MM.1S (cell line): ENCODE measurements at regions not wholly inside any gene's neighbourhood (a gene's known extent, or its start where the extent isn't known, plus 50 kb on each side); places are given as distances from the start of the nearest gene placed in this dataset.

Experiments
- DNase-seq: peaks from one replicate; pipeline ENCODE4 v3.0.0-alpha.2; 2015
- H2AFZ ChIP-seq: fragments of 300-600 bp; sonication (generic); 2 replicates; pipeline ENCODE4 v1.6.0; 2016; ENCODE audit warnings: antibody characterized with exemption, low read length
- H3F3A ChIP-seq: fragments of 300-600 bp; sonication (generic); 2 replicates; pipeline ENCODE4 v1.6.1; 2016; ENCODE audit warnings: mild to moderate bottlenecking, antibody characterized with exemption, low read length, moderate library complexity, mixed read lengths; ENCODE audit not compliant: insufficient read depth
- H3K27ac ChIP-seq: fragments of 300-600 bp; sonication (generic); 2 replicates; pipeline ENCODE4 v1.5.1; 2016; ENCODE audit warnings: mild to moderate bottlenecking, low read length
- H3K27me3 ChIP-seq: fragments of 300-600 bp; sonication (generic); replicated peaks from 2 replicates; pipeline ENCODE4 v1.6.0; 2016; ENCODE audit warnings: low read length; ENCODE audit not compliant: insufficient read depth
- H3K36me3 ChIP-seq: fragments of 300-600 bp; sonication (generic); replicated peaks from 2 replicates; pipeline ENCODE4 v1.6.1; 2016; ENCODE audit warnings: mild to moderate bottlenecking, low read length, mixed read lengths; ENCODE audit not compliant: insufficient read depth
- H3K4me1 ChIP-seq: fragments of 300-600 bp; sonication (generic); 2 replicates; pipeline ENCODE4 v1.6.1; 2016; ENCODE audit warnings: low read length, mixed read lengths
- H3K4me2 ChIP-seq: fragments of 300-600 bp; sonication (generic); 2 replicates; pipeline ENCODE4 v1.6.0; 2016; ENCODE audit warnings: low read depth, low read length
- H3K4me3 ChIP-seq: fragments of 300-600 bp; sonication (generic); 2 replicates; pipeline ENCODE4 v1.5.1; 2016; ENCODE audit warnings: low read length, mixed read lengths
- H3K79me2 ChIP-seq: fragments of 300-600 bp; sonication (generic); 2 replicates; pipeline ENCODE4 v1.6.1; 2016; ENCODE audit warnings: mixed run types, low read length, mixed read lengths
- H3K9ac ChIP-seq: fragments of 300-600 bp; sonication (generic); 2 replicates; pipeline ENCODE4 v1.6.1; 2016; ENCODE audit warnings: low read length, mixed read lengths
- H3K9me2 ChIP-seq: fragments of 300-600 bp; sonication (generic); replicated peaks from 2 replicates; pipeline ENCODE4 v1.6.1; 2016; ENCODE audit warnings: mild to moderate bottlenecking, low read length, mixed read lengths; ENCODE audit not compliant: insufficient read depth
- H3K9me3 ChIP-seq: fragments of 300-600 bp; sonication (generic); replicated peaks from 2 replicates; pipeline ENCODE4 v1.6.1; 2016; ENCODE audit warnings: mild to moderate bottlenecking, low read length, mixed read lengths; ENCODE audit not compliant: insufficient read depth
- H4K20me1 ChIP-seq: fragments of 300-600 bp; sonication (generic); 2 replicates; pipeline ENCODE4 v1.6.1; 2016; ENCODE audit warnings: mild to moderate bottlenecking, low read length, moderate library complexity, mixed read lengths; ENCODE audit not compliant: insufficient read depth
- CTCF ChIP-seq: fragments of 300-600 bp; sonication (generic); IDR thresholded peaks from 2 replicates; pipeline ENCODE4 v1.5.1; 2016; ENCODE audit warnings: antibody characterized with exemption, low read length, mixed read lengths
- EZH2 ChIP-seq: fragments of 300-600 bp; sonication (generic); optimal IDR thresholded peaks from 2 replicates; pipeline ENCODE3; 2017; ENCODE audit warnings: low read depth, mild to moderate bottlenecking, antibody characterized with exemption, low read length, mixed read lengths
- EZH2phosphoT487 ChIP-seq: fragments of 300-600 bp; sonication (generic); IDR thresholded peaks from 2 replicates; pipeline ENCODE4 v1.6.1; 2018; ENCODE audit warnings: antibody characterized with exemption, low read length

- Histone ChIP-seq H3K9me2 (no peaks in the 10 kb centered on the region), H3K36me3 (no peaks in the 10 kb centered on the region), H3K27me3 (no peaks in the 10 kb centered on the region), H3K9me3 (no peaks in the 10 kb centered on the region), H3K4me2 (no peak overlapping the region), H3K79me2 (no peaks in the 10 kb centered on the region), H3F3A (no peaks in the 10 kb centered on the region), H3K4me1 (no peaks in the 10 kb centered on the region), H3K4me3 (no peak overlapping the region), H2AFZ (no peak overlapping the region), H4K20me1 (no peaks in the 10 kb centered on the region), H3K27ac (no peak overlapping the region), H3K9ac (no peak overlapping the region)
- TF ChIP-seq CTCF = no peak
- no peak for TF ChIP-seq EZH2phosphoT487
- no peak for TF ChIP-seq EZH2
- no peak for DNase-seq
Observed at GRCh38 chr13:110063490-110064421, 243.2 kb downstream of the COL4A1 start.

GRCh38 chr13:110062777-110063442 is 244.0 kb downstream of the COL4A1 start:
- Histone ChIP-seq H3K9me3 (no peaks in the 10 kb centered on the region), H4K20me1 (no peaks in the 10 kb centered on the region), H3K36me3 (no peaks in the 10 kb centered on the region), H3K4me2 (no peak overlapping the region), H2AFZ (no peak overlapping the region), H3K4me3 (no peak overlapping the region), H3K27me3 (no peaks in the 10 kb centered on the region), H3K79me2 (no peaks in the 10 kb centered on the region), H3K27ac (no peak overlapping the region), H3F3A (no peaks in the 10 kb centered on the region), H3K4me1 (no peaks in the 10 kb centered on the region), H3K9ac (no peak overlapping the region), H3K9me2 (no peaks in the 10 kb centered on the region)
- no peak for TF ChIP-seq EZH2phosphoT487
- no peak for TF ChIP-seq EZH2
- TF ChIP-seq CTCF = no peak
- DNase-seq = no peak

- no peak overlapping the region for H3K4me3 ChIP-seq
Observed at GRCh38 chr13:110062077-110062776, 244.7 kb downstream of the COL4A1 start.

More at GRCh38 chr13:110062077-110062776, 244.7 kb downstream of the COL4A1 start:
- Histone ChIP-seq H3F3A (no peaks in the 10 kb centered on the region), H3K27ac (no peak overlapping the region), H3K36me3 (no peaks in the 10 kb centered on the region), H3K9me2 (no peaks in the 10 kb centered on the region), H3K27me3 (no peaks in the 10 kb centered on the region), H3K4me2 (no peak overlapping the region), H3K9me3 (no peaks in the 10 kb centered on the region), H3K9ac (no peak overlapping the region), H3K79me2 (no peaks in the 10 kb centered on the region), H2AFZ (no peak overlapping the region), H3K4me1 (no peaks in the 10 kb centered on the region), H4K20me1 (no peaks in the 10 kb centered on the region)
- DNase-seq = no peak
- TF ChIP-seq EZH2 = no peak
